Fibroblast of lung (primary cell): ENCODE measurements at regions not wholly inside any gene's neighbourhood (a gene's known extent, or its start where the extent isn't known, plus 50 kb on each side); places are given as distances from the start of the nearest gene placed in this dataset.

ENCODE experiments used
- DNase-seq, 2 donors: peaks; one replicate each; pipeline versions ENCODE4 v3.0.0 to v3.0.0-alpha.2; 2010; ENCODE audit warnings: low read depth in 2 of 2
- H2AFZ ChIP-seq: 2 replicates; pipeline ENCODE4 v1.5.1; 2012; ENCODE audit warnings: low read length, control low read depth, inconsistent platforms
- H3K27ac ChIP-seq: 2 replicates; pipeline ENCODE4 v1.5.1; 2011; ENCODE audit warnings: low read length, control low read depth; ENCODE audit not compliant: insufficient read depth
- H3K27me3 ChIP-seq: 2 replicates; pipeline ENCODE4 v1.5.1; 2011; ENCODE audit warnings: mild to moderate bottlenecking, low read length; ENCODE audit not compliant: control insufficient read depth, insufficient read depth
- H3K36me3 ChIP-seq: 2 replicates; pipeline ENCODE4 v1.5.1; 2011; ENCODE audit warnings: low read length; ENCODE audit not compliant: control insufficient read depth, insufficient read depth
- H3K4me1 ChIP-seq: 2 replicates; pipeline ENCODE4 v1.5.1; 2011; ENCODE audit warnings: low read length; ENCODE audit not compliant: control insufficient read depth, insufficient read depth; ENCODE audit errors: extremely low read depth
- H3K4me2 ChIP-seq: 2 replicates; pipeline ENCODE4 v1.5.1; 2011; ENCODE audit warnings: low read length, control low read depth; ENCODE audit not compliant: insufficient read depth; ENCODE audit errors: extremely low read depth
- H3K4me3 ChIP-seq, 4 experiments: fragments of 200-600 bp in 1 of 4; sonication (generic) in 1 of 4; replicated peaks in 1 of 4; 2 replicates each; pipeline ENCODE4 v1.5.1; 2011 to 2016; ENCODE audit warnings: low read length in 4 of 4, low read depth in 3 of 4, mild to moderate bottlenecking in 3 of 4, control low read depth in 2 of 4, inconsistent platforms in 1 of 4, mixed read lengths in 1 of 4; ENCODE audit not compliant: insufficient read depth in 1 of 4; ENCODE audit errors: control extremely low read depth in 1 of 4
- H3K79me2 ChIP-seq: 2 replicates; pipeline ENCODE4 v1.5.1; 2012; ENCODE audit warnings: mild to moderate bottlenecking, low read length, inconsistent platforms; ENCODE audit not compliant: control insufficient read depth, insufficient read depth
- H3K9ac ChIP-seq: 2 replicates; pipeline ENCODE4 v1.5.1; 2011; ENCODE audit warnings: mild to moderate bottlenecking, low read length, control low read depth; ENCODE audit not compliant: insufficient read depth
- H3K9me3 ChIP-seq: 2 replicates; pipeline ENCODE4 v1.5.1; 2012; ENCODE audit warnings: low read depth, low read length; ENCODE audit not compliant: control insufficient read depth, insufficient read depth
- H4K20me1 ChIP-seq: 2 replicates; pipeline ENCODE4 v1.5.1; 2011; ENCODE audit warnings: low read length; ENCODE audit not compliant: control insufficient read depth, insufficient read depth; ENCODE audit errors: extremely low read depth
- EZH2 ChIP-seq: IDR thresholded peaks from 2 replicates; pipeline ENCODE4 v1.5.1; 2012; ENCODE audit warnings: low read length, control low read depth, mild to moderate bottlenecking; ENCODE audit errors: missing control alignments
- TF ChIP-seq, protein P1 (sequence below), 2 donors: IDR thresholded peaks in 1 of 2; conservative IDR thresholded peaks in 1 of 2; 1 replicate in 1 of 2; 2 replicates in 1 of 2; pipeline ENCODE4 v1.5.1; 2011 to 2012; ENCODE audit warnings: low read length in 2 of 2, control low read depth in 1 of 2, inconsistent platforms in 1 of 2, low read depth in 1 of 2, mild to moderate bottlenecking in 1 of 2

DNA sequence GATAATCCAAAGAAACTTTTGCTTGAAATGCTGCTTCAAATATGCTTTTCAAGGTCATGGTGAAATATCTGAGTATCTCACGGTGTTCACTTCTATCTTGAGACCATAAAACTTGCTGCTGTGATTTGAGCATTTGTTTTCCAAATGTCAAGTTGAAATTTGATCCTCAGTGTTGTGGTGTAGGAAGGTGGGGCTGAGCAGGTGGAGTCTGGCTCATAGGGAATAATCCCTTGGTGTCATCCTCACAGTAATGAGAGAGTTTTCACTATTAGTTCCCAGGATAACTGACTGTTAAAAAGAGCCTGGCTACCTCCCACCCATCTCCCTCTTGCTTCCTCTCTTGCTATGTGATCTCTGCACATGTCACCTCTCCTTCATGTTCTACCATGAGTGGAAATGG lies 858.0 kb upstream of the SLITRK5 start:
- H3K9ac ChIP-seq = no peak overlapping the region
- TF ChIP-seq, protein P1, sequence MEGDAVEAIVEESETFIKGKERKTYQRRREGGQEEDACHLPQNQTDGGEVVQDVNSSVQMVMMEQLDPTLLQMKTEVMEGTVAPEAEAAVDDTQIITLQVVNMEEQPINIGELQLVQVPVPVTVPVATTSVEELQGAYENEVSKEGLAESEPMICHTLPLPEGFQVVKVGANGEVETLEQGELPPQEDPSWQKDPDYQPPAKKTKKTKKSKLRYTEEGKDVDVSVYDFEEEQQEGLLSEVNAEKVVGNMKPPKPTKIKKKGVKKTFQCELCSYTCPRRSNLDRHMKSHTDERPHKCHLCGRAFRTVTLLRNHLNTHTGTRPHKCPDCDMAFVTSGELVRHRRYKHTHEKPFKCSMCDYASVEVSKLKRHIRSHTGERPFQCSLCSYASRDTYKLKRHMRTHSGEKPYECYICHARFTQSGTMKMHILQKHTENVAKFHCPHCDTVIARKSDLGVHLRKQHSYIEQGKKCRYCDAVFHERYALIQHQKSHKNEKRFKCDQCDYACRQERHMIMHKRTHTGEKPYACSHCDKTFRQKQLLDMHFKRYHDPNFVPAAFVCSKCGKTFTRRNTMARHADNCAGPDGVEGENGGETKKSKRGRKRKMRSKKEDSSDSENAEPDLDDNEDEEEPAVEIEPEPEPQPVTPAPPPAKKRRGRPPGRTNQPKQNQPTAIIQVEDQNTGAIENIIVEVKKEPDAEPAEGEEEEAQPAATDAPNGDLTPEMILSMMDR (conservative IDR thresholded peaks at IDR 0.05 in 1 of 2, IDR thresholded peaks at IDR 0.05 in 1 of 2; ENCODE audit: low read depth in 1 of 2, low read length in 2 of 2) = no peak
- TF ChIP-seq EZH2 = no peak

GRCh38 chr13:86825410-86825809 lies 845.8 kb upstream of the SLITRK5 start:
- TF ChIP-seq, protein P1 (conservative IDR thresholded peaks at IDR 0.05 in 1 of 2, IDR thresholded peaks at IDR 0.05 in 1 of 2; ENCODE audit: low read depth in 1 of 2, low read length in 2 of 2) = no peak
- TF ChIP-seq EZH2 = no peak
- Histone ChIP-seq H3K27ac (no peak overlapping the region), H3K4me3 (no peak overlapping the region), H3K79me2 (no peaks in the 10 kb centered on the region), H3K9ac (no peak overlapping the region), H4K20me1 (no peaks in the 10 kb centered on the region), H3K27me3 (no peaks in the 10 kb centered on the region), H3K4me1 (no peaks in the 10 kb centered on the region), H3K36me3 (no peaks in the 10 kb centered on the region), H2AFZ (no peak overlapping the region), H3K9me3 (no peaks in the 10 kb centered on the region), H3K4me2 (no peak overlapping the region)
- DNase-seq = no peak

More for the DNA sequence above, 858.0 kb upstream of the SLITRK5 start:
- Histone ChIP-seq H3K79me2 (no peaks in the 10 kb centered on the region), H3K4me1 (no peaks in the 10 kb centered on the region), H3K4me3 (no peak overlapping the region), H2AFZ (no peak overlapping the region), H3K27me3 (no peaks in the 10 kb centered on the region), H4K20me1 (no peaks in the 10 kb centered on the region), H3K4me2 (no peak overlapping the region), H3K9me3 (no peaks in the 10 kb centered on the region), H3K27ac (no peak overlapping the region), H3K36me3 (no peaks in the 10 kb centered on the region)
- no peak for DNase-seq

DNA sequence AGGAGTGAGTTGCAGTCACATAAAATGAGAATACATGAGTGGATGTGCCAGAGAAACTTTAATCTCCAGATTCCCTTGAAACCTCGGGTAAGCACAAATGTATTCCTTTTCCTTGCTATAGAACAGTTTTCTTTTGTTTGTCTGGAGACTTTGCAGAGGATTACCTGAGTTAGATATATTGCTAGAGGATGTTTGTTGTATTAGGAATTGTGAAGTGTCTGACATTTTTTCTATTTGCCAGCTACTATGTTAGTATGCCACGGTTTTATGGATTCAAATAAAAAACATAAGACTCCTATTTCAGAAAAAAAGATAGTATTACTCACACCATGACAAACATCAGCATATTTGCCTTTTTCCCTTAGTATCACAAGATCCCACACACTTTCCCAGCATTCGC lies 844.9 kb upstream of the SLITRK5 start:
- Histone ChIP-seq H3K27ac (no peak overlapping the region), H3K4me2 (no peak overlapping the region), H3K9me3 (no peaks in the 10 kb centered on the region), H4K20me1 (no peaks in the 10 kb centered on the region), H2AFZ (no peak overlapping the region), H3K36me3 (no peaks in the 10 kb centered on the region), H3K4me3 (no peak overlapping the region), H3K79me2 (no peaks in the 10 kb centered on the region), H3K4me1 (no peaks in the 10 kb centered on the region), H3K9ac (no peak overlapping the region), H3K27me3 (no peaks in the 10 kb centered on the region)
- DNase-seq = no peak
- TF ChIP-seq EZH2 = no peak
- TF ChIP-seq, protein P1 (conservative IDR thresholded peaks at IDR 0.05 in 1 of 2, IDR thresholded peaks at IDR 0.05 in 1 of 2; ENCODE audit: low read depth in 1 of 2, low read length in 2 of 2) = no peak
